ENCODE measurements at regions not wholly inside any gene's neighbourhood (a gene's known extent, or its start where the extent isn't known, plus 50 kb on each side); places are given as distances from the start of the nearest gene placed in this dataset.
"Not testable (repeated sequence)": the region's sequence is repeated elsewhere in the genome, so short reads cannot be mapped to it uniquely, and the experiment has no call there.

DNA sequence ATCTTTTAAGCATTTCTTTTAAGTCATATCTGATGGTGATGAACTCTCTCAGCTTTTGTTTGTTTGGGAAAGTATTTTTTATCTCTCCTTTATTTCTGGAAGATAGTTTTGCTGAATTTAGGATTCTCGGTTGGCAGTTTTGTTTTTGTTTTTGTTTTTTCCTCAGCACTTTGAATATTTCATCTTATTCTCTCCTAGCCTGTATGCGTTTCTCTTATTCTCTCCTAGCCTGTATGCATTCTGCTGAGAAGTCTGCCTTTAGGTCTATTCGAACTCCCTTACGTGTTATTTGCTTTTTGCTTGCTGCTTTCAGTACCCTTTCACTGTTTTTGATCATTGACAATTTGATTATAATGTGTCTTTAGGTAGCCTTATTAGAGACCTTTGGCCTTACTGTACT lies 787.8 kb upstream of the FAM174A start:
- Histone ChIP-seq H3K36me3 (ENCODE audit: insufficient read depth in 1 of 2, low read depth in 1 of 2) (no peaks in the 10 kb centered on the region), H3K4me1 (no peaks in the 10 kb centered on the region), H3K27ac (no peak overlapping the region), H3K4me3 (no peak overlapping the region), H3K27me3 (ENCODE audit: insufficient read depth in 3 of 3, low read length in 2 of 3) (no peaks in the 10 kb centered on the region), H3K9me3 (no peaks in the 10 kb centered on the region)
- no peak for ATAC-seq
- 94 to 96% (median 96%) methylated on average over 4 of the region's 4 CpGs for WGBS, 3 donors
- intact Hi-C loops (cut with DNase I), result no loop called here
- no peak for DNase-seq
- TF ChIP-seq, protein P1, sequence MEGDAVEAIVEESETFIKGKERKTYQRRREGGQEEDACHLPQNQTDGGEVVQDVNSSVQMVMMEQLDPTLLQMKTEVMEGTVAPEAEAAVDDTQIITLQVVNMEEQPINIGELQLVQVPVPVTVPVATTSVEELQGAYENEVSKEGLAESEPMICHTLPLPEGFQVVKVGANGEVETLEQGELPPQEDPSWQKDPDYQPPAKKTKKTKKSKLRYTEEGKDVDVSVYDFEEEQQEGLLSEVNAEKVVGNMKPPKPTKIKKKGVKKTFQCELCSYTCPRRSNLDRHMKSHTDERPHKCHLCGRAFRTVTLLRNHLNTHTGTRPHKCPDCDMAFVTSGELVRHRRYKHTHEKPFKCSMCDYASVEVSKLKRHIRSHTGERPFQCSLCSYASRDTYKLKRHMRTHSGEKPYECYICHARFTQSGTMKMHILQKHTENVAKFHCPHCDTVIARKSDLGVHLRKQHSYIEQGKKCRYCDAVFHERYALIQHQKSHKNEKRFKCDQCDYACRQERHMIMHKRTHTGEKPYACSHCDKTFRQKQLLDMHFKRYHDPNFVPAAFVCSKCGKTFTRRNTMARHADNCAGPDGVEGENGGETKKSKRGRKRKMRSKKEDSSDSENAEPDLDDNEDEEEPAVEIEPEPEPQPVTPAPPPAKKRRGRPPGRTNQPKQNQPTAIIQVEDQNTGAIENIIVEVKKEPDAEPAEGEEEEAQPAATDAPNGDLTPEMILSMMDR (IDR thresholded peaks at IDR 0.05), result no peak

DNA sequence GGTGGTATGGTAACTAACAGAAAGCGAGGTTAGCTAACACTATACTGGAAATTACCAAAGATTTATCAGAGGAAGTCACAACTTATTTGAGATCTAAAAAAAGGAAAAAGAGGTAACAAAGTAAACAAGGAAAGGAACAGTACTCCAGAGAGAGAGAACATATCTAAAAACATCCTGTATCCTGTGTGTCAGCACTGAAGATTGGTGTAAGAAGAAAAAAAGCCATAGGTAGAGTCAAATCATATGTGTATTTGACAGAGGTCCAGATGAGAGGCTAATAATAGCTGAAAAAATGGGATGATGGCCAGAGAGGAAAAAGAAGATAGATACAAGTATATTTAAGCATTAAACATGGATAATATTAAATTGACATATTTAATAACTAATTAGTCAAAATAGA lies 802.0 kb upstream of the FAM174A start:
- ATAC-seq; H3K9me3 ChIP-seq; DNase-seq; H3K4me1 ChIP-seq; intact Hi-C loops (cut with DNase I); H3K4me3 ChIP-seq; H3K27ac ChIP-seq; H3K27me3 ChIP-seq (ENCODE audit: insufficient read depth in 3 of 3, low read length in 2 of 3); H3K36me3 ChIP-seq (ENCODE audit: insufficient read depth in 1 of 2, low read depth in 1 of 2): not testable (repeated sequence)
- WGBS, 3 donors, result 80 to 89% methylated on average over 1 of the region's 1 CpG; no CpG with 5 or more reads in 1 of the 3 donors

DNA sequence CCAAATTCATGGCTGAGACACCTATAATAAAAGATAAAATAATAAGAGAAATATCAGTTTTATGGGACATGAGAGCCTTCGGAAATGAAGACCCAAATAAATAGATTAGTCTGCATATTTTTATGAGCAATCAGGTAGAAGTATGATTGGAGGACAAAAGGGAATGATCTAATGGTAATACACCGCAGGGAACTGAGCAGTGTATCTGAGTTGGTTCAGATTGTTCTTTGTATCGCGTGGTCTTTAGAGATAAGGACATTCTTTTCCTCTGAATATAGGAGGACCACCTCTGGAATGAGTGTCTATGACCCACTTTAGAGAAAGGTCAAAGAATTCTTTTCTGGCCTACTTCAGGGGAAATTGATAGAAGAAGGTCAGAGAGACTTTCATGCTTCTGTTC lies 801.8 kb upstream of the CHD1 start:
- H3K4me1 ChIP-seq; H3K36me3 ChIP-seq (ENCODE audit: insufficient read depth in 1 of 2, low read depth in 1 of 2); DNase-seq; ATAC-seq; intact Hi-C loops (cut with DNase I); H3K4me3 ChIP-seq; H3K27ac ChIP-seq; H3K27me3 ChIP-seq (ENCODE audit: insufficient read depth in 3 of 3, low read length in 2 of 3); H3K9me3 ChIP-seq: not testable (repeated sequence)
- 85 to 90% (median 87%) methylated on average over 4 of the region's 4 CpGs for WGBS, 3 donors

DNA sequence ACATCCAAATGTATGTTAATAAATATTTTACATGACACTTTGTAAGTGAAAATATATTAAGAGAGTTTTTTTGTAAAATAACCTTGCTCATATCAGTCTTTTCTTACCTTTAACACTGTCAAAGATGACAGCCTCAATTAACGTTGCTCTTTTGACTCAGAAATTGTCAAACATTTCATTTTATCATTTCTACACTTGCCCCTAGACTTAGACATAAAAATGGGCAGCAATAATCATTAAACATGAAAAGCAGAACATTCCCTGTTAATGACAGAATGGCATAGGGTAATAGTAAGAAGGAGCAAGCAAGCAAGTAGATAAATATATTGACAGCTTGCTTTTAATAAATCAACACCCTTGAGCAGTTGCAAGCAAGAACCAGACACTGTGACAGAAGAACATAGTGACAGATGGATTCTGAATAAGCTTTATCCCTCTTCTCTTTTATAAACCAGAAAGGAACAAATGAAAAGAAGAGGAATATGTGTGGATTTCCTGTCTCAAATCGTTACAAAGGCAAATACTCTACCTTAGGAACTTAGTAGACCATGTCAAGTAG lies 796.0 kb upstream of the CHD1 start:
- no peak for ATAC-seq
- Histone ChIP-seq H3K36me3 (ENCODE audit: insufficient read depth in 1 of 2, low read depth in 1 of 2) (no peaks in the 10 kb centered on the region), H3K27me3 (ENCODE audit: insufficient read depth in 3 of 3, low read length in 2 of 3) (no peaks in the 10 kb centered on the region), H3K9me3 (no peaks in the 10 kb centered on the region), H3K27ac (no peak overlapping the region), H3K4me3 (no peak overlapping the region), H3K4me1 (no peaks in the 10 kb centered on the region)
- intact Hi-C loops (cut with DNase I), result no loop called here
- 62 to 68% (median 63%) methylated on average over 2 of the region's 2 CpGs for WGBS, 3 donors
- DNase-seq, result no peak
- TF ChIP-seq, protein P1 (IDR thresholded peaks at IDR 0.05), result no peak

DNA sequence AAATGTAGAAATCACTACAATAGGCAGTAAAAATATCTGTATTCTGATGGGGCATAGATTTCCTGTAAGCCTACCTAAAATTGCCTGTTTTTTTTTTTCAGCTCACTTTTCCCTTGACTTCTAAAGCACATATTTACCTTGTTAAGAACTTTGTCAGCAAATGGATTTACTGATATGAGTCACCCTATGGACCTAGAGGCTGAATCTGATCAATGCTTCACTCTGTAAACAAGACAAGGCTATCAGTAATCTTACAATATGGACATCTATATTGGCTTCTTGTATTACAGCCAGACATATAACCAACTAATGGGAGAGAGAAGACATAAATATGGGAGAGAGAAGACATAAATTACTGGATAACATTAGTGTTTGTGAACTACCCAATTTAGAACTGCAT lies 792.7 kb upstream of the CHD1 start:
- DNase-seq, result no peak
- no peak for ATAC-seq
- H3K9me3 ChIP-seq, result no peaks in the 10 kb centered on the region
- no peaks in the 10 kb centered on the region for H3K4me1 ChIP-seq
- TF ChIP-seq, protein P1 (IDR thresholded peaks at IDR 0.05), result no peak
- no peak overlapping the region for H3K4me3 ChIP-seq
- H3K27ac ChIP-seq, result no peak overlapping the region
- intact Hi-C loops (cut with DNase I), result no loop called here
- H3K36me3 ChIP-seq (ENCODE audit: insufficient read depth in 1 of 2, low read depth in 1 of 2), result no peaks in the 10 kb centered on the region
- no peaks in the 10 kb centered on the region for H3K27me3 ChIP-seq (ENCODE audit: insufficient read depth in 3 of 3, low read length in 2 of 3)

DNA sequence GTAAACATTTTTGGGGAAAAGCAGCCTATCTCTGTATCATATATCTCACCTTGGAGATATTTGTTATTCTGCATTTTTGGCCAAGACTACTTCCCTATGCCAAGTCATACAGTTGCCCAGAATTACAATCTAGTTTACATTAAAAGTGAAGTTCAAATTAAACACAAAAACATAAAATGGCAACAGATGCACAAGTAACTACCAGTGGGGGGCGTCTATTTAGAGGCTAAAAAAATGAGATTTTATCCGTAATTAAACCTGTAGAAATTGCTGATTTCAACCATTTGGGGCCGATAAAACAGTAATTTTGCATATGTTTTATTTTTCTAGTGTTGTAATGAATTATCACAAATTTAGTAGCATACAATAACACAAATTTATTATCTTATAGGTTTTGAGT lies 787.1 kb upstream of the CHD1 start:
- Histone ChIP-seq H3K4me3 (no peak overlapping the region), H3K27ac (no peak overlapping the region)
- intact Hi-C loops (cut with DNase I), result no loop called here

More for the DNA sequence above, 787.1 kb upstream of the CHD1 start:
- TF ChIP-seq, protein P1 (IDR thresholded peaks at IDR 0.05), result no peak
- H3K27me3 ChIP-seq (ENCODE audit: insufficient read depth in 3 of 3, low read length in 2 of 3), result no peaks in the 10 kb centered on the region
- no peaks in the 10 kb centered on the region for H3K4me1 ChIP-seq
- H3K9me3 ChIP-seq, result no peaks in the 10 kb centered on the region
- WGBS, 3 donors, result 88 to 90% (median 88%) methylated on average over 3 of the region's 3 CpGs
- no peak for ATAC-seq
- H3K36me3 ChIP-seq (ENCODE audit: insufficient read depth in 1 of 2, low read depth in 1 of 2), result no peaks in the 10 kb centered on the region
- DNase-seq, result no peak
